Breast epithelium (tissue), 3 donors: ENCODE measurements at regions not wholly inside any gene's neighbourhood (a gene's known extent, or its start where the extent isn't known, plus 50 kb on each side); places are given as distances from the start of the nearest gene placed in this dataset.
"Not testable (repeated sequence)": the region's sequence is repeated elsewhere in the genome, so short reads cannot be mapped to it uniquely, and the experiment has no call there.

Experiments used
- CTCF ChIP-seq, 3 donors: fragments of 450-650 bp; IDR thresholded peaks; one replicate each; pipeline ENCODE4 v1.5.1; 2016 to 2017; ENCODE audit warnings: antibody characterized with exemption in 3 of 3, mild to moderate bottlenecking in 3 of 3, moderate library complexity in 3 of 3
- POLR2AphosphoS5 ChIP-seq, 3 donors: sonication (generic); formaldehyde crosslinking; IDR thresholded peaks; one replicate each; pipeline ENCODE4 v1.6.1; 2017; ENCODE audit warnings: antibody characterized with exemption in 3 of 3

- TF ChIP-seq POLR2AphosphoS5, CTCF (IDR thresholded peaks at IDR 0.05): not testable (repeated sequence)
Observed at GRCh38 chr2:131671841-131672470, 144.3 kb downstream of the CCDC74A start.
